HG03103 (cell line): ENCODE measurements at regions not wholly inside any gene's neighbourhood (a gene's known extent, or its start where the extent isn't known, plus 50 kb on each side); places are given as distances from the start of the nearest gene placed in this dataset.
"Not testable (repeated sequence)": the region's sequence is repeated elsewhere in the genome, so short reads cannot be mapped to it uniquely, and the experiment has no call there.

Experiments
- ATAC-seq: cut with Tn5 transposase; IDR thresholded peaks from one replicate; pipeline ENCODE4 v1.9.1; 2021; ENCODE audit warnings: low read depth; ENCODE audit not compliant: unreplicated experiment

DNA sequence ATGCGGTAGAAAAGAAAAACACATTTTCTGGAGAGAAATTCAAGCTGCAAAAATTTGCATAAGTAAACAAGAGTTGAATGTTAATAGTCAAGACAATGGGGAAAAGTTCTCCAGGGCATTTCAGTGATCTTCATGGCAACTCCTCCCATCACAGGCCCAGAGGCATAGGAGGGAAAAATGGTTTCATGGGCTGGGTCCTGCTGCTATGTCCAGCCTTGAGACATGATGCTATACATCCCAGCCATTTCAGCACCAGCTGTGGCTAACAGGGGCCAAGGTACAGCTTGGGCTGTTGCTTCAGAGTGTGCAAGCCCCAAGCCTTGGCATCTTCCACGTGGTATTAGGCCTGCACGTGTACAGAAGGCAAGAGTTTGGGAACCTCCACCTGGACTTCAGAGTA lies 118.6 kb upstream of the DLGAP1 start:
- ATAC-seq: no peak

DNA sequence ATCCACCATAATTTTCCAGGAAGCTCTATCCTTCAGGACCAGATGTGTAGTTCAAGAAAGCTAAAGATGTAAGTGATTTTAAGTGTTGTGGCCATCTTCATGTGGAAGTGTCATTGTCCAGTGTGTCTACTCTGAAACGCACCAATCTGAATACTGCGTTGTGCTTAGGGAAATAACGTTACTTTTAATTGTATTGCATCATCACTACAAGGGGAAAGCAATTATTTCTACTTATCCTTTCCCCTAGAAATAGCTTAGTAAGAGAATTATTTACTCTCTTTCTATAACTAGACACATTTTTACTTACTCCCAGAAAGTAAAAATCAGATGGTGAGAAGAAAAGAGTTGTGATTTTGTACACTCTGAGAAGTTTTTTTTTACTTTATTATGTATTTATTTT lies 102.4 kb upstream of the DLGAP1 start:
- no peak for ATAC-seq

GRCh38 chr18:4551001-4551360 lies 95.9 kb upstream of the DLGAP1 start:
- ATAC-seq: no peak

DNA sequence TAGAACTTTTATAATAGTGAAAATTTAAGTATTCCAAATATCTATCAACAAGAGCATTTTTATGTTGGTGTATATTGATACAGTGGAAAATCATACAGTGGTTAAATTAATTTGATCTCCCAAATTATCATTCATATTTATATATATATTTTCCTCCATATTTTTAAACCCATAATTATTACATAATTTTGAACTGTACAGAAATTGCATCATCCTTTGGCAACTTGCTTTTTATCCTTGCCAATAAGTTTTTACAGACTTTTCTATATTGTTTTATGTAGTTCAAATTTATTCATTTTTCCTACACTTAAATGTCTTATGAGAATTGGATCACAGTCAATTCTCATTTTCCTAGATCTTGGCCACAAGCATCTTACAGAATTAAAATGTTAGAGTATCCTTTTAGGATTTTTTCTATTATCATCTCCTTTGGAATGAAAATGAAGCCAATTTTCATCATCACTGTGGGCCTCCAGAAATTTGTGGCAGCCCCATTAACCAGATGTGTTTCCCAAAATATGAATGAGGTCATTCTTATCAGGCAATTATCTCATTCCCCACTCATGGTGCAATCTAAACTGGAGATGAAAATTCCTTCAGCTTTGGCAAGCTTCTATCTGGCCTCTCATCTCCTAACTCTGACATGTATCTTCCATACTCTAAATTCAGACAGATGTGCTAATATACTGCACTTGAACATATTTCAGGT lies 94.2 kb upstream of the DLGAP1 start:
- no peak for ATAC-seq

DNA sequence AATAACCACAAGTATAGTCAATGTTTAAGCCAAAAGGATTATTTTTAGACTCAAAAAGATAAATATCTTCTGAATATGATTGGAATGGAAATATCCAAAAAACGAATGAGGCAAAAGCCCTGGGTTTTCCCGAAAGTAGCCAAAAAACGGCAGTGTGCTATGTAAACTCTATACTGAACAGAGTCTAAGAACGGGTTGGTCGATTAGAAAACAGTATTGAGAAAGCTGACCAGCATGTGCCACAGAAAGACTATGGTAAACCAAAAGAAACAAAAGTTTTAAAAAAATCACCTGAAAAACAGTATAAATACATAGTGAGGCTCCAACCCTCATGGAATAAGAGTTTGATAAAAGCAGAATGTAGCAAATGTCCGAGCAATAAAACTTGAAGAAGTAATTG lies 92.0 kb upstream of the DLGAP1 start:
- no peak for ATAC-seq

DNA sequence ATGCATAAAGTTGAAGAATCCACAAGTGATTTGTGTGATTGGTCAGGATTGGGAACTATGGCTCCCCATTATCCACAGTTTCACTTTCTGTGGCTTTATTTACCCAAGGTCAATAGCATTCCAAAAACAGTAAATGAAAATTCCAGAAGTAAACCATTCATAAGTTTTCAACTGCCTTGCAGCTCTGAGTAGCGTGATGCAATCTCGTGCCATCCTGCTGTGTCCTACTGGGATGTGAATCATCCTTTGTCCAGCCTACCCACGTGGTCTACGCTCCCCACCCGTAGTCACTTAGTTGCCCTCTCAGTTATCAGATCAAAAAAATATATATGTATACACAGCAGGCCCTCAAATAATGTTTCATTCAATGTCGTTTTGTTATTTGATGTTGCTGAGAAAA lies 89.0 kb upstream of the DLGAP1 start:
- ATAC-seq: no peak

GRCh38 chr18:4543711-4544110 lies 88.6 kb upstream of the DLGAP1 start:
- ATAC-seq: no peak

DNA sequence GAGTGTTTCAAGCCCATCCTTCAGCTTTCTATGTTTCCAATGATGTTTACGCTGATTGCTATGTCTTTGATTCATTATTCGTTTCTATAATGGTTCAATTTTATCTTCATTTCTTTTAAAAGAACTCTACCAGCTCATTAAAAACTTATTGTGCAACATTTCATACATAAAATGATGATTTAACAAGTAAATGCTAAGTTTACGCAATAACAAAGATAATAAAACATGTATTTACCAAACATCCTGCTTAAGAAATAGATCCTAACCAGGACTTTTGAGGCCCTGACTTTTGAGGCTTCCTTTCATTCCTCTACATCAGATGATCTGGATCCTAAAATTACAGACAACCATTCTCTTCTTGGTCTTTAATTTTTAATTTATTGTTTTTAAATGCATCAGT lies 86.5 kb upstream of the DLGAP1 start:
- ATAC-seq: no peak

- ATAC-seq: no peak
These were observed 81.3 kb upstream of the DLGAP1 start for GRCh38 chr18:4536447-4536846.

DNA sequence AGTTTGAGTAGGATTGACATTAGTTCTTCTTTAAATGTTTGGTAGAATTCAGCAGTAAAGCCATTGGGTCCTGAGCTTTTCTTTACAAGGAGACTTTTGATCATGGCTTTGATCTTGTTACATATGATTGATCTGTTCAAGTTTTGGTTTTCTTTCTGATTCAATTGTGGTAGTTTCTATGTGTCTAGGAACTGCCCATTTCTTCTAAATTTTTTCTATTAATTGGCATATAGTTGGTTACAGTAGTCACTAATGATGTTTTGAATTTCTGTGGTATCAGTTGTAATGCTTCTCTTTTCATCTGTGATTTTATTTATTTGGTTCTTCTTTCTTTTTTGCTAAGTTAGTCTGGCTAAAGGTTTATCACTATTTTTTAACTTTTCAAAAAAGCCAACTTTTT lies 73.3 kb upstream of the DLGAP1 start:
- no peak for ATAC-seq

DNA sequence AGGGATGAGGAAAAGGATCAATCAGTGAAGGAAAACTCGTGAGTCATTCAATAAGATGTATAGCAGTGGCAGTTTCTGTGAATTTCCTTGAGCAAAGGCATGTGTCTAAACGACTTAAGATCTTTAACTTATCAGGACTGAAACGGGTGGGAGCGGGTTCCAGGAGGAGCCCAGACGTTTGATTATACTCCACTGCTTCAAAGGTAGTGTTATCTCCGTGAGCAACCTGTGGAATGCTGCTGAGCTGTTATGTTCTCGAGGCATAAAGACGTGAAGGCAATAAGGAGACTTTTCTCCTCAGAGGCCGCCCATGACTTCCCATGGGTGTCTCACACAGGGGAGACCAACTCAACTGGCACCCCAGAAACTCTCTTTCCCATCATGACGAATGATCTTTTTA lies 72.7 kb upstream of the DLGAP1 start:
- not testable (repeated sequence) for ATAC-seq

DNA sequence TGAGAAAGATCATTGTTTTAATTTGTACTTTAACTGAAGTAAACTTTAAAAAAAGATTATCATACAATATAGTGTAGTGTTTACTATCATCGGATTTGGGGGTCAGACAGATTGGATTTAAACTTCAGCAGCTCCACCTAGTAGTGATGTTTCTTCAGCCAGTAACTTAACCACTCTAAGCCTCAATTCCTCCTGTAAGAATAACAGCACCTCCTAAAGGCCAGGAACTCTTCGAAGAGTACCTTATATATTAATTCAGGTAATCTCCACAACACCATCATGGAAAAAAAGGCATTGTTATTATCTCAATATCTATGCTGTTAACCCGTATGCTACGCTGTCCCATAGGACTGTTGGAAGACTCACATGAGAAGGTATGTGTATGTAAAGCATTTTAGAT lies 69.0 kb upstream of the DLGAP1 start:
- no peak for ATAC-seq

DNA sequence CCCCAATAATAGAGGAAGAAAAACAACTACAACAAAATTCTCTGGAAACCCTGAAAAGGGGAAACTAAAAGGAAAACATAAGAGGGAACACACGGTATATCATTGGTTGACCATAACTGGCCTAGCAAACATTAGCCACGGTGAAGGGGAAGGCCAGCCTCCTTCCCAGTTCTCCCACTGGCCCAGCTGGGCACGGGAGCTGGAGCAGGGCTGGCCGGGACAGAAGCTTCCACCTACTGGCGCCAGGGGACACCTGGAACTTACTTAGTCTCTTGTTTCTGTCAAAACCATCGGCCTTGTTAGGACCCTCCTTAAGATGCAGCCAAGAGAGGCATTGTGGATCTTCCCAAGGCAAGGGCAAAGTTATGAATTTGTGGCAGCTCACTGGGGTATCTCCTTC lies 56.1 kb upstream of the DLGAP1 start:
- no peak for ATAC-seq

- no peak for ATAC-seq
These were observed 55.6 kb upstream of the DLGAP1 start for GRCh38 chr18:4510711-4511110.

- no peak for ATAC-seq
These were observed 55.1 kb upstream of the DLGAP1 start for GRCh38 chr18:4510160-4510559.
